ENCODE measurements at regions not wholly inside any gene's neighbourhood (a gene's known extent, or its start where the extent isn't known, plus 50 kb on each side); places are given as distances from the start of the nearest gene placed in this dataset.

GRCh38 chr7:33814400-33814799 is 90.9 kb upstream of the BMPER start:
- DNase-seq (ENCODE audit: low read depth) = no peak

- DNase-seq (ENCODE audit: low read depth) = no peak
Measured at GRCh38 chr7:33814936-33815335, 90.4 kb upstream of the BMPER start.

- no peak for DNase-seq (ENCODE audit: low read depth)
Measured at GRCh38 chr7:33815336-33815735, 90.0 kb upstream of the BMPER start.

- no peak for DNase-seq (ENCODE audit: low read depth)
Measured at GRCh38 chr7:33816106-33816505, 89.2 kb upstream of the BMPER start.

- no peak for DNase-seq (ENCODE audit: low read depth)
Measured at GRCh38 chr7:33819658-33820057, 85.7 kb upstream of the BMPER start.

- DNase-seq (ENCODE audit: low read depth) = no peak
Measured at GRCh38 chr7:33820206-33820605, 85.1 kb upstream of the BMPER start.

- DNase-seq (ENCODE audit: low read depth) = peak; percentile 36
Measured at GRCh38 chr7:33821970-33822369, 83.4 kb upstream of the BMPER start.

GRCh38 chr7:33823913-33824312 is 81.4 kb upstream of the BMPER start:
- no peak for DNase-seq (ENCODE audit: low read depth)

GRCh38 chr7:33824911-33825459 is 80.4 kb upstream of the BMPER start:
- DNase-seq (ENCODE audit: low read depth) = no peak

- no peak for DNase-seq (ENCODE audit: low read depth)
Measured at GRCh38 chr7:33825644-33826043, 79.7 kb upstream of the BMPER start.

GRCh38 chr7:33829536-33829935 is 75.8 kb upstream of the BMPER start:
- DNase-seq (ENCODE audit: low read depth) = no peak

- DNase-seq (ENCODE audit: low read depth) = no peak
Measured at GRCh38 chr7:33831389-33832141, 73.8 kb upstream of the BMPER start.

GRCh38 chr7:33832271-33832721 is 73.0 kb upstream of the BMPER start:
- no peak for DNase-seq (ENCODE audit: low read depth)

GRCh38 chr7:33836797-33837355 is 68.5 kb upstream of the BMPER start:
- DNase-seq (ENCODE audit: low read depth) = no peak

GRCh38 chr7:33837356-33837851 is 67.9 kb upstream of the BMPER start:
- no peak for DNase-seq (ENCODE audit: low read depth)

GRCh38 chr7:33841031-33841430 is 64.3 kb upstream of the BMPER start:
- DNase-seq (ENCODE audit: low read depth) = no peak

GRCh38 chr7:33841705-33842129 is 63.6 kb upstream of the BMPER start:
- DNase-seq (ENCODE audit: low read depth) = peak; percentile 55

GRCh38 chr7:33842150-33842549 is 63.2 kb upstream of the BMPER start:
- no peak for DNase-seq (ENCODE audit: low read depth)

GRCh38 chr7:33845991-33846509 is 59.3 kb upstream of the BMPER start:
- no peak for DNase-seq (ENCODE audit: low read depth)

- peak; percentile 70 for DNase-seq (ENCODE audit: low read depth)
Measured at GRCh38 chr7:33849004-33849403, 56.3 kb upstream of the BMPER start.

- DNase-seq (ENCODE audit: low read depth) = no peak
Measured at GRCh38 chr7:33849971-33850559, 55.3 kb upstream of the BMPER start.

GRCh38 chr7:33850768-33851167 is 54.6 kb upstream of the BMPER start:
- DNase-seq (ENCODE audit: low read depth) = no peak

- DNase-seq (ENCODE audit: low read depth) = no peak
Measured at GRCh38 chr7:33852838-33853237, 52.5 kb upstream of the BMPER start.

Data from ELR (cell line).